H1 (cell line): ENCODE measurements at regions not wholly inside any gene's neighbourhood (a gene's known extent, or its start where the extent isn't known, plus 50 kb on each side); places are given as distances from the start of the nearest gene placed in this dataset.

ENCODE experiments used
- CTCF ChIA-PET: fragments of 300-600 bp; sonication (Branson Sonifier 250); formaldehyde crosslinking; loops from one replicate; lab custom pipeline; 2021; ENCODE audit not compliant: partially characterized antibody; lab: Charles Lee
- POLR2A ChIA-PET: fragments of 300-600 bp; sonication (Branson Sonifier 250); formaldehyde crosslinking; loops from one replicate; lab custom pipeline; 2021; ENCODE audit warnings: inconsistent platforms; ENCODE audit not compliant: partially characterized antibody; lab: Charles Lee
- DNase-seq, 2 experiments: peaks; one replicate each; pipeline versions ENCODE4 v3.0.0 to v3.0.0-alpha.2; 2010 to 2022; ENCODE audit warnings: low spot score in 2 of 2, low read depth in 1 of 2, mixed read lengths in 1 of 2
- FAIRE-seq: peaks from 2 replicates; lab custom pipeline; 2011; peaks lifted over from hg19 to GRCh38; lab: Jason Lieb, UNC
- H2AFZ ChIP-seq: 2 replicates; pipeline ENCODE4 v1.8.1; 2012; ENCODE audit warnings: low read length, inconsistent platforms
- H2AK5ac ChIP-seq: 2 replicates; pipeline ENCODE4 v1.6.1; 2013; ENCODE audit warnings: low read depth, low read length
- H2BK120ac ChIP-seq: replicated peaks from 2 replicates; pipeline ENCODE3; 2013; ENCODE audit warnings: low read depth, low read length, inconsistent platforms
- H2BK12ac ChIP-seq: 2 replicates; pipeline ENCODE4 v1.6.1; 2013; ENCODE audit warnings: low read depth, low read length
- H2BK15ac ChIP-seq: 2 replicates; pipeline ENCODE4 v1.6.1; 2013; ENCODE audit warnings: low read length
- H2BK20ac ChIP-seq: 2 replicates; pipeline ENCODE4 v1.6.1; 2013; ENCODE audit warnings: low read length
- H2BK5ac ChIP-seq: 2 replicates; pipeline ENCODE4 v1.6.1; 2013; ENCODE audit warnings: low read depth, low read length
- H3K14ac ChIP-seq: 2 replicates; pipeline ENCODE4 v1.6.1; 2013; ENCODE audit warnings: inconsistent platforms; ENCODE audit not compliant: insufficient read length
- H3K18ac ChIP-seq: 2 replicates; pipeline ENCODE4 v1.6.1; 2013; ENCODE audit warnings: low read length; ENCODE audit errors: extremely low read depth
- H3K23ac ChIP-seq: 2 replicates; pipeline ENCODE4 v1.6.1; 2013; ENCODE audit warnings: inconsistent platforms; ENCODE audit not compliant: insufficient read length
- H3K23me2 ChIP-seq: 2 replicates; pipeline ENCODE4 v1.6.1; 2013; ENCODE audit warnings: low read depth, low read length
- H3K27ac ChIP-seq: 2 replicates; pipeline ENCODE4 v1.6.1; 2011; ENCODE audit warnings: low read depth, low read length, inconsistent platforms
- H3K27me3 ChIP-seq, 4 experiments: replicated peaks in 1 of 4; 1 replicate in 1 of 4; 2 replicates in 3 of 4; pipeline versions ENCODE4 v1.6.1 to v1.8.1; 2011 to 2013; ENCODE audit warnings: low read length in 3 of 4, mild to moderate bottlenecking in 3 of 4, inconsistent platforms in 2 of 4, mixed read lengths in 2 of 4, moderate library complexity in 1 of 4; ENCODE audit not compliant: control insufficient read depth in 3 of 4, insufficient read depth in 3 of 4; ENCODE audit errors: extremely low read depth in 1 of 4
- H3K36me3 ChIP-seq, 4 experiments: 2 replicates each; pipeline versions ENCODE4 v1.6.1 to v1.8.1; 2011 to 2013; ENCODE audit warnings: mild to moderate bottlenecking in 4 of 4, low read length in 3 of 4, moderate library complexity in 2 of 4, control low read depth in 1 of 4, inconsistent platforms in 1 of 4; ENCODE audit not compliant: insufficient read depth in 4 of 4, control insufficient read depth in 2 of 4
- H3K4ac ChIP-seq: replicated peaks from 2 replicates; pipeline ENCODE3; 2013; ENCODE audit warnings: low read length, low read depth, mixed read lengths, inconsistent platforms; ENCODE audit not compliant: insufficient read length
- H3K4me1 ChIP-seq, 4 experiments: replicated peaks in 1 of 4; 1 replicate in 1 of 4; 2 replicates in 3 of 4; pipeline versions ENCODE4 v1.6.1 to v1.8.1; 2011 to 2013; ENCODE audit warnings: low read length in 3 of 4, inconsistent platforms in 2 of 4, mixed read lengths in 1 of 4; ENCODE audit not compliant: insufficient read depth in 4 of 4, control insufficient read depth in 3 of 4
- H3K4me2 ChIP-seq, 2 experiments: 2 replicates each; pipeline versions ENCODE4 v1.6.1 to v1.8.1; 2011 to 2013; ENCODE audit warnings: low read depth in 2 of 2, low read length in 2 of 2, control low read depth in 1 of 2, inconsistent platforms in 1 of 2, mild to moderate bottlenecking in 1 of 2; ENCODE audit not compliant: insufficient read depth in 1 of 2
- H3K4me3 ChIP-seq, 4 experiments: fragments of 200-600, 300-600 bp in 1 of 4; sonication (generic), shearing (Covaris generic), sonication (Bioruptor Twin) in 1 of 4; 2 replicates each; pipeline versions ENCODE4 v1.5.1 to v1.8.1; 2011 to 2016; ENCODE audit warnings: low read length in 4 of 4, low read depth in 3 of 4, control low read depth in 2 of 4, inconsistent platforms in 2 of 4, mild to moderate bottlenecking in 2 of 4, mixed read lengths in 1 of 4, moderate library complexity in 1 of 4; ENCODE audit not compliant: insufficient read depth in 2 of 4; ENCODE audit errors: extremely low read depth in 1 of 4
- H3K56ac ChIP-seq: replicated peaks from 2 replicates; pipeline ENCODE3; 2013; ENCODE audit warnings: low read depth, mild to moderate bottlenecking, mixed read lengths, low read length, inconsistent platforms; ENCODE audit not compliant: insufficient read length
- H3K79me1 ChIP-seq: 2 replicates; pipeline ENCODE4 v1.6.1; 2013; ENCODE audit warnings: low read depth, low read length, control low read depth
- H3K79me2 ChIP-seq, 2 experiments: 2 replicates each; pipeline versions ENCODE4 v1.6.1 to v1.8.1; 2012 to 2013; ENCODE audit warnings: low read length in 2 of 2, mild to moderate bottlenecking in 2 of 2, inconsistent platforms in 1 of 2; ENCODE audit not compliant: insufficient read depth in 2 of 2, control insufficient read depth in 1 of 2
- H3K9ac ChIP-seq, 4 experiments: replicated peaks in 1 of 4; 1 replicate in 1 of 4; 2 replicates in 3 of 4; pipeline versions ENCODE4 v1.6.1 to v1.8.1; 2011 to 2013; ENCODE audit warnings: low read depth in 3 of 4, low read length in 3 of 4, control low read depth in 2 of 4, mild to moderate bottlenecking in 2 of 4, moderate library complexity in 2 of 4, inconsistent platforms in 1 of 4; ENCODE audit errors: extremely low read depth in 1 of 4
- H3K9me3 ChIP-seq, 2 experiments: 2 replicates each; pipeline versions ENCODE4 v1.6.1 to v1.8.1; 2012 to 2013; ENCODE audit warnings: mild to moderate bottlenecking in 2 of 2, moderate library complexity in 2 of 2, control low read depth in 1 of 2, inconsistent platforms in 1 of 2, low read depth in 1 of 2, low read length in 1 of 2, mixed read lengths in 1 of 2; ENCODE audit not compliant: insufficient read depth in 2 of 2
- H4K20me1 ChIP-seq, 2 experiments: replicated peaks in 1 of 2; 2 replicates each; pipeline versions ENCODE3 to v1.8.1; 2011 to 2013; ENCODE audit warnings: inconsistent platforms in 2 of 2, low read length in 2 of 2, mild to moderate bottlenecking in 1 of 2; ENCODE audit not compliant: insufficient read depth in 2 of 2, control insufficient read depth in 1 of 2
- H4K5ac ChIP-seq: 2 replicates; pipeline ENCODE4 v1.6.1; 2013; ENCODE audit warnings: low read length, low read depth, mixed read lengths, inconsistent platforms; ENCODE audit not compliant: insufficient read length
- H4K8ac ChIP-seq: 2 replicates; pipeline ENCODE4 v1.8.0; 2013; ENCODE audit warnings: mild to moderate bottlenecking, moderate library complexity, low read length, inconsistent platforms; ENCODE audit not compliant: insufficient read depth; ENCODE audit errors: extremely low read depth
- H4K91ac ChIP-seq: replicated peaks from 2 replicates; pipeline ENCODE3; 2013; ENCODE audit warnings: low read length, mixed read lengths, inconsistent platforms; ENCODE audit not compliant: insufficient read length
- ASH2L ChIP-seq: fragments of 200-600, 300-600 bp; sonication (generic); IDR thresholded peaks from one replicate; pipeline ENCODE4 v1.7.1; 2017; ENCODE audit warnings: low read length
- BRCA1 ChIP-seq: IDR thresholded peaks from 2 replicates; pipeline ENCODE4 v1.6.1; 2012; ENCODE audit warnings: low read depth, low read length, improper control_type of control experiment
- CBX5 ChIP-seq: fragments of 300-800, 300-1000 bp; sonication (generic); IDR thresholded peaks from 2 replicates; pipeline ENCODE4 v1.7.1; 2016; ENCODE audit warnings: antibody characterized with exemption, low read length, low read depth
- CREB1 ChIP-seq: IDR thresholded peaks from 2 replicates; pipeline ENCODE4 v1.6.1; 2012; ENCODE audit warnings: inconsistent platforms
- FOSL1 ChIP-seq: IDR thresholded peaks from 2 replicates; pipeline ENCODE4 v1.6.1; 2011; ENCODE audit warnings: mild to moderate bottlenecking, low read depth, low read length, moderate library complexity; ENCODE audit not compliant: insufficient read depth
- GABPA ChIP-seq: IDR thresholded peaks from 2 replicates; pipeline ENCODE4 v1.6.1; 2011; ENCODE audit warnings: mild to moderate bottlenecking, low read length, moderate library complexity, borderline replicate concordance; ENCODE audit not compliant: insufficient read depth
- KDM5A ChIP-seq: fragments of 200-600 bp; IDR thresholded peaks from 2 replicates; pipeline ENCODE4 v1.7.1; 2012; ENCODE audit warnings: mild to moderate bottlenecking, low read length, inconsistent platforms, mixed read lengths
- MAX ChIP-seq: IDR thresholded peaks from 2 replicates; pipeline ENCODE4 v1.6.1; 2012; ENCODE audit warnings: inconsistent platforms
- NANOG ChIP-seq: IDR thresholded peaks from 2 replicates; pipeline ENCODE4 v1.6.1; 2011; ENCODE audit warnings: low read length, low read depth, mild to moderate bottlenecking, inconsistent platforms; ENCODE audit not compliant: insufficient read depth, poor library complexity, severe bottlenecking
- PHF8 ChIP-seq: fragments of 200-600 bp; sonication (generic); conservative IDR thresholded peaks from 2 replicates; pipeline ENCODE4 v1.7.1; 2012; ENCODE audit warnings: low read depth, mild to moderate bottlenecking, inconsistent platforms, low read length, moderate library complexity
- RNF2 ChIP-seq: fragments of 200-900, 300-1000 bp; sonication (generic); IDR thresholded peaks from 2 replicates; pipeline ENCODE4 v1.7.1; 2016; ENCODE audit warnings: borderline replicate concordance, low read depth, mild to moderate bottlenecking, antibody characterized with exemption, low read length; ENCODE audit not compliant: poor library complexity, severe bottlenecking; ENCODE audit errors: missing control alignments
- TAF7 ChIP-seq: optimal IDR thresholded peaks from 2 replicates; pipeline ENCODE3; 2011; ENCODE audit warnings: low read depth, mild to moderate bottlenecking, inconsistent platforms, low read length, moderate library complexity, borderline replicate concordance
- ZNF274 ChIP-seq: IDR thresholded peaks from 2 replicates; pipeline ENCODE4 v1.7.0; 2012; ENCODE audit warnings: low read length, borderline replicate concordance; ENCODE audit errors: extremely low read depth
- WGBS, 2 experiments: shearing (Covaris generic) in 1 of 2; methylation state at CpG; one replicate each; pipeline versions ENCODE4 v1.1.6 to v1.1.7; 2013 to 2015; ENCODE audit warnings: low lambda C conversion rate in 2 of 2, mixed read lengths in 2 of 2, inconsistent platforms in 1 of 2, low coverage in 1 of 2, missing lambda C conversion rate in 1 of 2; ENCODE audit not compliant: insufficient replicate concordance in 2 of 2, insufficient coverage in 1 of 2, insufficient read length in 1 of 2; ENCODE audit errors: extremely low coverage in 1 of 2, missing lambda C conversion rate in 1 of 2; 5-methylcytosine and 5-hydroxymethylcytosine counted together
- TF ChIP-seq, protein P1 (sequence below): IDR thresholded peaks from 2 replicates; pipeline ENCODE4 v1.6.1; 2012; ENCODE audit warnings: inconsistent platforms

DNA sequence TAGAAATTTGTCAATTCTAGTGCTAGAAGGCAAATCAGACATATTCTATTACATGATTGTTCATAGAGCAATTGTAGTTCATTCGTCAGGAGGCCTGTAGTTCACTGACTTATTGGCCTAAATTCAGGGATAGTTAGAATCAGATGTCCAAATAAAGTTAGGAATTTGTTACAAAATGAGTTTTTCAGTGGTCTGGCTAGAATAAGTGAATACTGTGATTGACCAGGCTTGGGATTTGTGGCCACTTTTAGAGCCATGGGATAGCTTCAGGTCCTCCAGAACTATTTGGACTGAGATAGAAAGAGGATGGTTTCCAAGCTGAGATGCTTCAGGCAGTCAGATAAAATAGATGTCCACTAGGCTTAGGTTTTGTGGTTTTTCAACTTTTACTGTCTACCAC is 199.1 kb upstream of the MPDZ start:
- no peak overlapping the region for H2BK12ac ChIP-seq
- H3K9me3 ChIP-seq, result peaks cover 0 to 3% of the 10 kb centered on the region in 2 experiments; a peak in 1 of 4 replicates
- no peak overlapping the region for H4K5ac ChIP-seq
- H3K36me3 ChIP-seq, result no peaks in the 10 kb centered on the region
- H2AFZ ChIP-seq, result no peak overlapping the region
- H3K23ac ChIP-seq, result no peak overlapping the region
- no peak overlapping the region for H2BK20ac ChIP-seq
- no peak overlapping the region for H3K14ac ChIP-seq
- H3K79me1 ChIP-seq, result no peaks in the 10 kb centered on the region
- no peaks in the 10 kb centered on the region for H3K23me2 ChIP-seq
- H2BK120ac ChIP-seq, result no peak overlapping the region
- WGBS, 2 experiments, result 81% methylated on average over 1 of the region's 1 CpG; no CpG with 5 or more reads in 1 of the 2 experiments
- POLR2A ChIA-PET, result no interaction called here
- no peak overlapping the region for H2BK15ac ChIP-seq
- H3K56ac ChIP-seq, result no peak overlapping the region
- no peak overlapping the region for H3K9ac ChIP-seq
- no peak overlapping the region for H4K8ac ChIP-seq
- CTCF ChIA-PET, result no interaction called here
- no peak overlapping the region for H2AK5ac ChIP-seq
- no peaks in the 10 kb centered on the region for H3K27me3 ChIP-seq
- H3K4ac ChIP-seq, result no peak overlapping the region
- no peak overlapping the region for H3K4me2 ChIP-seq
- H2BK5ac ChIP-seq, result no peak overlapping the region
- H4K91ac ChIP-seq, result no peak overlapping the region
- no peaks in the 10 kb centered on the region for H4K20me1 ChIP-seq
- H3K79me2 ChIP-seq, result no peaks in the 10 kb centered on the region
- FAIRE-seq, result no peak
- no peak overlapping the region for H3K27ac ChIP-seq
- no peak overlapping the region for H3K4me3 ChIP-seq
- H3K18ac ChIP-seq, result no peak overlapping the region
- DNase-seq, result no peak
- H3K4me1 ChIP-seq, result no peaks in the 10 kb centered on the region
- TF ChIP-seq TAF7, result no peak
- no peak for TF ChIP-seq CREB1
- no peak for TF ChIP-seq RNF2
- no peak for TF ChIP-seq NANOG
- TF ChIP-seq MAX, result no peak
- TF ChIP-seq CBX5, result no peak
- TF ChIP-seq BRCA1, result no peak
- TF ChIP-seq ASH2L, result no peak
- no peak for TF ChIP-seq FOSL1
- no peak for TF ChIP-seq ZNF274
- TF ChIP-seq, protein P1, sequence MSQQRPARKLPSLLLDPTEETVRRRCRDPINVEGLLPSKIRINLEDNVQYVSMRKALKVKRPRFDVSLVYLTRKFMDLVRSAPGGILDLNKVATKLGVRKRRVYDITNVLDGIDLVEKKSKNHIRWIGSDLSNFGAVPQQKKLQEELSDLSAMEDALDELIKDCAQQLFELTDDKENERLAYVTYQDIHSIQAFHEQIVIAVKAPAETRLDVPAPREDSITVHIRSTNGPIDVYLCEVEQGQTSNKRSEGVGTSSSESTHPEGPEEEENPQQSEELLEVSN, result no peak
- TF ChIP-seq GABPA, result no peak
- no peak for TF ChIP-seq KDM5A
- TF ChIP-seq PHF8, result no peak
